ENCODE measurements at regions not wholly inside any gene's neighbourhood (a gene's known extent, or its start where the extent isn't known, plus 50 kb on each side); places are given as distances from the start of the nearest gene placed in this dataset.

GRCh38 chr4:35948171-35948570 is 296.1 kb downstream of the ARAP2 start:
- no peaks in the 10 kb centered on the region for H3K36me3 ChIP-seq (ENCODE audit: control insufficient read depth, insufficient read depth, low read length)
- H3K4me3 ChIP-seq (ENCODE audit: low read depth, low read length) = no peak overlapping the region
- DNase-seq (ENCODE audit: low read depth) = no peak
- no peaks in the 10 kb centered on the region for H3K27me3 ChIP-seq (ENCODE audit: control insufficient read depth, insufficient read depth, low read length)
- TF ChIP-seq, protein P1, sequence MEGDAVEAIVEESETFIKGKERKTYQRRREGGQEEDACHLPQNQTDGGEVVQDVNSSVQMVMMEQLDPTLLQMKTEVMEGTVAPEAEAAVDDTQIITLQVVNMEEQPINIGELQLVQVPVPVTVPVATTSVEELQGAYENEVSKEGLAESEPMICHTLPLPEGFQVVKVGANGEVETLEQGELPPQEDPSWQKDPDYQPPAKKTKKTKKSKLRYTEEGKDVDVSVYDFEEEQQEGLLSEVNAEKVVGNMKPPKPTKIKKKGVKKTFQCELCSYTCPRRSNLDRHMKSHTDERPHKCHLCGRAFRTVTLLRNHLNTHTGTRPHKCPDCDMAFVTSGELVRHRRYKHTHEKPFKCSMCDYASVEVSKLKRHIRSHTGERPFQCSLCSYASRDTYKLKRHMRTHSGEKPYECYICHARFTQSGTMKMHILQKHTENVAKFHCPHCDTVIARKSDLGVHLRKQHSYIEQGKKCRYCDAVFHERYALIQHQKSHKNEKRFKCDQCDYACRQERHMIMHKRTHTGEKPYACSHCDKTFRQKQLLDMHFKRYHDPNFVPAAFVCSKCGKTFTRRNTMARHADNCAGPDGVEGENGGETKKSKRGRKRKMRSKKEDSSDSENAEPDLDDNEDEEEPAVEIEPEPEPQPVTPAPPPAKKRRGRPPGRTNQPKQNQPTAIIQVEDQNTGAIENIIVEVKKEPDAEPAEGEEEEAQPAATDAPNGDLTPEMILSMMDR (IDR thresholded peaks at IDR 0.05; ENCODE audit: insufficient read depth, low read length, poor library complexity, severe bottlenecking) = no peak

- H3K4me3 ChIP-seq (ENCODE audit: low read depth, low read length) = no peak overlapping the region
- DNase-seq (ENCODE audit: low read depth) = no peak
These were observed 293.9 kb downstream of the ARAP2 start for GRCh38 chr4:35950442-35950841.

DNA sequence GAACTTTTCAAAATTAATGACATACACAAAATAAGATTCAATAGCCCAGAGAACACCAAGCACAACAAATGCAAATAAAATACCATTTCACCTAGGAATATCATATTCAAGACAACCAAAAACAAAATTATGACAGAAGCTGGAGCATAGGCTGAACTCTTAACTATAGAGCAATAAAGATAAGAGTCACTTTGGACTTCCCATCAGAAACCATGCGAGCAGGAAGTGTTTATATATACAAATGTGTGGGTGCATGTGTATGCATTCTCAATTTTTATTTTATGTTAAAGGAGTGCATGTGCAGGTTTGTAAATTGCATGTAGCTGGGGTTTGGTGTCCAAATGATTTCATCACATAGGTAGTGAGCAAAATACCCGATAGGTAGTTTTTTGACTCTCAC is 291.6 kb downstream of the ARAP2 start:
- DNase-seq (ENCODE audit: low read depth) = no peak
- Histone ChIP-seq H3K36me3 (ENCODE audit: control insufficient read depth, insufficient read depth, low read length) (no peaks in the 10 kb centered on the region), H3K4me3 (ENCODE audit: low read depth, low read length) (no peak overlapping the region), H3K27me3 (ENCODE audit: control insufficient read depth, insufficient read depth, low read length) (no peaks in the 10 kb centered on the region)
- TF ChIP-seq, protein P1 (IDR thresholded peaks at IDR 0.05; ENCODE audit: insufficient read depth, low read length, poor library complexity, severe bottlenecking) = no peak

More at GRCh38 chr4:35950442-35950841, 293.9 kb downstream of the ARAP2 start:
- TF ChIP-seq, protein P1 (IDR thresholded peaks at IDR 0.05; ENCODE audit: insufficient read depth, low read length, poor library complexity, severe bottlenecking) = no peak
- Histone ChIP-seq H3K27me3 (ENCODE audit: control insufficient read depth, insufficient read depth, low read length) (no peaks in the 10 kb centered on the region), H3K36me3 (ENCODE audit: control insufficient read depth, insufficient read depth, low read length) (no peaks in the 10 kb centered on the region)

DNA sequence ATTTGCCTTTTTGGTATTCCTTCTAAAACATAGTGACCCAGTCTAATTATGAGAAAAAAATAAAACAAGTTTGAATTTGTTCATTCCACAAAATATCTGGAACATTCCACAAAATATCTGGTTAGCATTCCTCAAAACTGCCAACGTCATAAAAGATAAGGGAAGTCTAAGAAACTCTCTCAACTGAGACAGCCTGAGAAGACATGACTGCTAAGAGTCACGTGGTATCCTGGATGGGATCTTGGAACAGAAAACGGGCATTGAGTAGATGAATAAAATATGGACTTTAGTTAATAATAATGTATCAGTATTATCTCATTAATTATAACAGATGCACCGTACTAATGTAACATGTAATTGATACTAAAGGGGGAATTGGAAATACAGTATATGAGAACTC is 280.9 kb downstream of the ARAP2 start:
- DNase-seq (ENCODE audit: low read depth) = no peak
- Histone ChIP-seq H3K36me3 (ENCODE audit: control insufficient read depth, insufficient read depth, low read length) (no peaks in the 10 kb centered on the region), H3K27me3 (ENCODE audit: control insufficient read depth, insufficient read depth, low read length) (no peaks in the 10 kb centered on the region), H3K4me3 (ENCODE audit: low read depth, low read length) (no peak overlapping the region)
- TF ChIP-seq, protein P1 (IDR thresholded peaks at IDR 0.05; ENCODE audit: insufficient read depth, low read length, poor library complexity, severe bottlenecking) = no peak

GRCh38 chr4:35963974-35964515 is 280.3 kb downstream of the ARAP2 start:
- H3K27me3 ChIP-seq (ENCODE audit: control insufficient read depth, insufficient read depth, low read length) = no peaks in the 10 kb centered on the region
- peak; percentile 5 for DNase-seq (ENCODE audit: low read depth)
- TF ChIP-seq, protein P1 (IDR thresholded peaks at IDR 0.05; ENCODE audit: insufficient read depth, low read length, poor library complexity, severe bottlenecking) = no peak
- H3K36me3 ChIP-seq (ENCODE audit: control insufficient read depth, insufficient read depth, low read length) = no peaks in the 10 kb centered on the region
- H3K4me3 ChIP-seq (ENCODE audit: low read depth, low read length) = no peak overlapping the region

GRCh38 chr4:35965300-35965699 is 279.0 kb downstream of the ARAP2 start:
- Histone ChIP-seq H3K4me3 (ENCODE audit: low read depth, low read length) (no peak overlapping the region), H3K27me3 (ENCODE audit: control insufficient read depth, insufficient read depth, low read length) (no peaks in the 10 kb centered on the region), H3K36me3 (ENCODE audit: control insufficient read depth, insufficient read depth, low read length) (no peaks in the 10 kb centered on the region)
- TF ChIP-seq, protein P1 (IDR thresholded peaks at IDR 0.05; ENCODE audit: insufficient read depth, low read length, poor library complexity, severe bottlenecking) = no peak
- no peak for DNase-seq (ENCODE audit: low read depth)

Data from kidney epithelial cell (primary cell).